ENCODE measurements at regions not wholly inside any gene's neighbourhood (a gene's known extent, or its start where the extent isn't known, plus 50 kb on each side); places are given as distances from the start of the nearest gene placed in this dataset.

DNA sequence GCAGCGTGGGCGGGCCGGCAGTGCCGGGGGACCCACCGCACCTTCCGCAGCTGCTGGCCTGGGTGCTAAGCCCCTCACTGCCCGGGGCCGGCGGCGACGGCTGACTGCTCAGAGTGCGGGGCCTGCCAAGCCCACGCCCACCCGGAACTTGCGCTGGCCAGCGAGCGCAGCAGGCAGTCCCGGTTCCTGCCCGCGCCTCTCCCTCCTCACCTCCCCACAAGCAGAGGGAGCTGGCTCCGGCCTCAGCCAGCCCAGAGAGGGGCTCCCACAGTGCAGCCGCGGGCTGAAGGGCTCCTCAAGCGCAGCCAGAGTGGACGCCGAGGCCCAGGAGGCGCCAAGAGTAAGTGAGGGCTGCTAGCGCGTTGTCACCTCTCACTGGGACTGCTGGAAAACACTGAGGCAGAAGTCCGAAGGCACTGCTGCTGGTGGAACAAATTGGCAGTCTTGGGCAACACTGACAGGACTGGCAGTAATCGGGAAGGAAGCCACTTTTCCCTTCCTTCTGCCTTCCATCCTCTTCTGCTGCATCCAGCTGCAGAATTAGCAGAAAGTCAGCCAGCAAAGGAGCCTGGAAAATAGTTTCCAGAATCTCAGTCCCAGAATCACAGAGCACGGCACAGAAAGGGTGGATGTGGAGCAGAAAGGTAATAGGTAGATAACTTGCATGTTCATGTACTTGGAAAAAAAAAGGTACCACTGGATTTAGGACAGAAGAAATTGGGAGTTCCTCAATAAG, 179.4 kb upstream of the FN1 start:
- DNase-seq = no peak

DNA sequence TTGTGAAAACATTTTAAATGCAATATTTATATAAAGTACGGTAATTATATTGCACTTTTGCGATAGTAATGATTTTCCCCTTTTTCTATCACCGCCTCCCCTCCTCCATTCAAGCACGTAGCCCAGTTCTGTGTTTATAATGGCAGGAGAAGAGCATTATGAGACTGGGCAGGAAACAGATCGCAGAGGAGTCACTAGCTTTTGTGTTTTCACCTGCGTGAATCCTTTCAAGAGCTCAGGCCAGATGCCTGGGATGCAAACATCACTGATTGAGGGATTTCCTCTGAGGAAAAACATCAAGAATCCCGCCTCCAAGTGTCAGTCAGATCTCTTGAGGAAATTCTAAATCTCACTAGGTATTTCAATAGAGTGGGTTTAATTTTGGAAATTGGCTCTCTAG, 178.4 kb upstream of the FN1 start:
- DNase-seq = no peak

DNA sequence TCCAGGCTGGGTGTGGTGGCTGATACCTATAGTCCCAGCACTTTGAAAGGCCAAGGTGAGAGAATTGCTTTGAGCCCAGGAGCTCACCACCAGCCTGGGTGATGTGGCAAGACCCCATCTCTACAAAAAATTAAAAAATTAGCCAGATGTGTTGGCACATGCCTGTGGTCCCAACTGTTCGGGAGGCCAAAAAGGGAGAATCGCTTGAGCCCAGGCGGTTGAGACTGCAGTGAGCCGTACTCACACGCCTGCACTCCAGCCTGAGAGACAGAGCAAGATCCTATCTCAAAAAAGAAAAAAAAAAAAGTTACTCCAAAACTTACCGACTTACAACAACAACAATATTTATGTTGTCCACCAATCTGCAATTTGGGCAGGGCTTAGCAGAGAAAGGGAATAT, 178.0 kb upstream of the FN1 start:
- DNase-seq = no peak

DNA sequence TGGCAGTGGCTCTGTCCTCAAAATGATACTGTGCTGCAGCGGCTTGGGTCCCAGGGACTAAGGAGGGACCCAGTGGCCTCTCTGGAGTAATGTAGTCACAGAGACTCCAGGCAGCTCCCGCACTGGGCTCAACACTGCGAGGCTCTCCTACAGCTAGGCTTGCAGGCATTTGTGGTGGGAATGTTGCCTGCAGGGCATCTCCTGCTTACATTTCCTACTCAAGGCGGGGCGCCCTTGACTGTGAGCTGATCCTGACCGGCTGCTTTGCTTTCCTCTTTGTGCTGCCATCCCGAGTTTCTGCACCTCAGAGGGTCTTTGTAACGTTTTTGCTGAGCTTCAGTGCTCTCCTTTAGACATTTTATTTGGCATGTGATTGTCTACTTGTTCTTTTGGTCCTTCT, 177.4 kb upstream of the FN1 start:
- DNase-seq = no peak

DNA sequence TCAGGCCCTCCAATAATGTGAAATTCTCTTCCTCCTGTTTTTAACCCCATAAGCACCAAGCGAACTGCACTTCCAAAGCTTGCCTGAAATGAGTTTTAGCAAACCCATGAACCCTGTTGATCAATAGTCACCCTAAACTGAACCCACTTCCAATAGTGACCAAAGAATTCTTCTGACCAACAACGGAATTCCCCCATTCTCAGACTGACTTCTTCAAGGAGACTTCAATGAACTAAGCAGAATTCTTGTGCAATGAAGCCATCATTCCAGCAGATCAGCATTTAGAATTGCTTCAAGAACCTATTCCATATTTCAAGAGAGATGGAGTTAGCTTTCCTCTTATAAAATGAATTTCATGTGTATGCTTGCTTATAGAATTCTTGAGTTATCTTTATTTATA, 176.9 kb upstream of the FN1 start:
- DNase-seq = no peak

DNA sequence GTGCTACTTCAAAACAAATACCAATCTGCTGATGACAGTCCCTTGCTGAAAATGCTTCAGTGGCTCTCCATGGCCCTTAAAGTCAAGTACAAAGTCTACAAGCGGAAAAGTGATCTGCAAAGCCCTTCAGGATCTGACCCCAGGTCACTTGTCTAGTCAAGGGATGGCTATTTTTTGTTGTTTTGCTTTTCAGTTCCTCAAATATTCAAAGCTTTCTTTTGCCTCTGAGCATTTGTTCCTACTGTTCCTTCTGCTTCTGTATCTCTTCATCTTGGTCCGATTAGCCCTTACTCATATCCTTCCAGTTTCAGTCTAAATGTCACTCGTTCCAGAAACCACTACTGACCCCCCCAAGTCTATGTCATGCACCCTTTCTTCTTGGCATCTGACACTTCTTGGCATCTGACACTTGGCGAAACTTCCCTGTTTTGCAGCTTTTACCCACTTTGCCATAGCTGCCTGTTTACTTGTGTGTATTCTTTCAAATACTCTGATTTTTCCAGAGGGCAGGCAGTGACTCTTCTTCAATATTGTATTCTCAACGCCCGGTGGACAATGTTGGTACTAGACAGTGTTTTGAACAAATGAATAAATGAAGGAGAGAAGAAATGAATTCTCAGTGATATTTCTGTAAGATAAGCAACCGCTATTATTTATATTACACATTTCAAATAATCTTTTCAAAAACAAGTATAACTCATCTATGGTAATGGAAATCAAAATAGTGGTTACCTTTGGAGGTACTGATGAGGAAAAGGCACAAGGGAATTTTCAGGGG, 175.9 kb upstream of the FN1 start:
- DNase-seq = no peak

DNA sequence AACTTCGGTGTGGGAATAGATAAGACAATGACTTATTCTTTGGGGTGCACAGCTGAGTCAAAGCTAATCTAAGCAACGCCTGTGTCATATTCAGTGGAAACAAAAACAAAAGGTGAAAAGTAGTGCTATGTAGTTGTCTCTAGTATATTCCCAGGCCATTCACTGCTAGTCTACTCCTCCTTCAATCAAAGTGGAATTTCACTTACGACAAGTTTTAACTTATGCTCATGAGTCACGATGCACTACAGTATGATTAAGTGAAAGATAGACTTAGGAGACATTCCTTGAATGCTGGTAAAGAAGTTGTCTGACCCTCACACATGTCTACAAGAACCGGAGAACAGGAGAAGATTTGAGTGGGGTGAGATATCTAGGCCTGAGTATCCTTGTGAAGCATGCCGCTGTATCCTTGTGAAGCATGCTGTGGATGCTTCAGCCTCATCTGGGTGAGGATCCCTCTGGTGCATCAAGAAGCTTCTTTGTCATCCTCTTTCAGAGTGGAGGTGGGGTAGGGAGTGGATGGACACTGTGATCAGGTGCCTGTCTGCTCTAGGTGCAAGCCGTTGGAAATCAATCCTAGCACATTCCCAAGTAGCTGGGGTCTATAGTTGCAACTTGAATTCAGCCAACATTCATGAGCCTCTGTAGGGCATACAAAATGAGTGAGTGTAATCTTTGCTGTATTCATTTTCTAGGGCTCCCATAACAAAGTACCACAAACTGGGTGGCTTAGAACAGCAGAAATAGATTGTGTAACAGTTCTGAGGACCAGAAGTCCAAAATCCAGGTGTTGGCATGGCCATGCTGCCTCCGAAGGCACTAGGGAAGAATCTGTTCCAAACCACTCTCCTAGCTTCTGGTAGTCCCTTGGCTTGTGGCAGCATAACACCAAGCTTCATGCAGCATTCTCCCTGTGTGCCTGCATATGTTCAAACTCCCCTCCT, 173.5 kb upstream of the FN1 start:
- DNase-seq = no peak

DNA sequence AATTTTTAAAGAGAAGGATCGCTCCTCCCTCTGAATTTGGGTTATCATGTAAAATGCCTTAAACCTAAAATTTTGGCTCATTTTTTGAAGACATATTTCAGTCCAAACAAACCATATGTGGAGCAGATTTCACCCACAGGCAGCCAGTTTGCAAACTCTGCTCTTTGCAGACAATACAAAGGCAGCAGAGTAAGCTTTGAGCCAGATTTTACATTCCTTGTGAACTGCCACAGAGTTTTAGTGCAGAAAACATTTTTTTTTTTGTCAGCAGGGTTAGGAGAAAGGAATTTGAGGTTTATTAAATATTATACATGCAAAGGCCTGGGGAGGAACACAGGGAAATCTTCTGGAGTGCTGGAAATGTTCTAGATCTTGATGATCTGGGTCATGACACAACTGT, 171.9 kb upstream of the FN1 start:
- DNase-seq = no peak

DNA sequence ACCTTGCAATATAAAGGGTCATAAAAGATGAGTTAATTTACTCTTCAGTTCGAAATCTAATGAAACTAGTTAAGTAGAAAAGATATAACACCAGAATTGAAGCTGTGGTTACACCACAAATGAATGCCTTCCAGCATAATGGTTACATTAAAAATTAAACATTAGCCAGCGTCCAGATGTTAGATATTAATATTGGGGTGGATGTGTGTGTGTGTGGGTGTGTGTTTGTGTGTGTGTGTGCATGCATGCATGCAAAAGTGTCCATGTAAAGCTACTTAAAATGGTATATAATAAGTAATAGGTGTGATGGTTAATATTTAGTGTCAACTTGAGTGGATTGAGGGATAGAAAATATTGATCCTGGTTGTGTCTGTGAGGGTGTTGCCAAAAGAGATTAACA, 170.4 kb upstream of the FN1 start:
- no peak for DNase-seq

DNA sequence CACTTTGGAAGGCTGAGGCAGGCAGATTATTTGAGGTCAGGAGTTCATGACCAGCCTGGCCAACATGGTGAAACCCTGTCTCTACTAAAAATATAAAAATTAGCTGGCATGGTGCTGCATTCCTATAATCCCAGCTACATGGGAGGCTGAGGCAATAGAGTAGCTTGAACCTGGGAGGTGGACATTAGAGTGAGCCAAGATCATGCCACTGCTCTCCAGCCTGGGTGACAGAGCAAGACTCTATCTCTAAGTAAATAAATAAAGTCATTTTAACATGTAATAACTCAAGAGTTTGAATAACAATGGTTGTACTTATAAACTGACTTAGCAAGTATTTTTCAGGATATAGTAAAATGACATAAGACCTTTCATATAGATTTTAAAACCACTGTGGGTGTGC, 169.3 kb upstream of the FN1 start:
- DNase-seq = no peak

DNA sequence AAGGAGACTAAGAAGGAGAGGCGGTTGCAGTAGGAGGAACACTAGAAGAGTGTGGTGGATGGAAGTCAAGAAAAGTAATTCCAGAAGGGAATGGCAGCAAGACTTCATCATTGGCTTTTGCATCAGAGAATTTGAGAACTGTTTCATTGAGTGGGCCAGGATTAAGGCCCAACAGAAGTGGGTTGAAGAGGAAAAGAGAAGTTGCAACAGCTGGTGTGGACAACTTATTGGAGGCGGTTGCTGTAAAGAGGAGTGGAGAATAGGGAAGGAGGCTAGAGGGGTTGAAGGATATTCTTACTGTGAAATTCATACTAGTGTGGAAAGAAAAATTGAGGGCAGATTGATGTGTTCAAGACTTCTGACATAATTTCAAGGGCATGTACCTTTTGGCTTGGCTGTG, 168.7 kb upstream of the FN1 start:
- no peak for DNase-seq

DNA sequence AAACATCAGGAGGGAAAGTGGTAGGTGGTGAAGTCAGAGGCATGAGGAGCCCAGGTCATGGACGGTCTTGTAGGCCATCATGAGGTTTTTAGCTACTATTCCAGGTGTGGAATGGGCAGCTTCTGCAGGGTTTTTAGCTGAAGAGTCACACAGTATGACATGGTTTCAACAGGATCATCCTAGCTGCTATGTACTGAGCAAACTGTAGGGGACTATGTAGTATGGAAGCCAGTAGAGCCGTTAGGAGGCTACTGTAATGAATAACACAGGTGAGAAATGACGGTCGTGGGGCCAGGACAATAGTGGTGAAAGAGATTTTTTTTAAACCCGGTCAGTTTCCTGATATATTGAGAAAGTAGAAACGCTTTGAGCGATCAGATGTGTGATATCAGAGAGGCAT, 167.6 kb upstream of the FN1 start:
- DNase-seq = no peak

DNA sequence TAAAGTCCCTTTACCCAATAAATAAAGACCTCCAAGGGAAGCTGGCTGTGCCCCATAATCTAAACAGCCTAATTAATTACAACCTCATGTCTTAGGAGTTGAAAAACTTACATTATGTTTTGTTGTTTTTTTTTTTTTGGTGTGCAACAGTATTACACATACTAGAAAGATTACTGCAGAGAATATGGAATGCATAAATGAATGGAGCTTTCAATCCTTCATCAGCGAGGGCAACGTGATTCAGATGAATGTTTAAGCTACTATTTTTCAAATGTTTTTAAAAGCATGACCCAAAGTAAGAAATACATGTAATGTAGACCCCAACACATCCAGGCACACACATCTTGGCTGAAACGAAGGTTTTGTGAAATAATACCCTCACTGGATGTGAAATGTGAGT, 167.1 kb upstream of the FN1 start:
- DNase-seq = no peak

DNA sequence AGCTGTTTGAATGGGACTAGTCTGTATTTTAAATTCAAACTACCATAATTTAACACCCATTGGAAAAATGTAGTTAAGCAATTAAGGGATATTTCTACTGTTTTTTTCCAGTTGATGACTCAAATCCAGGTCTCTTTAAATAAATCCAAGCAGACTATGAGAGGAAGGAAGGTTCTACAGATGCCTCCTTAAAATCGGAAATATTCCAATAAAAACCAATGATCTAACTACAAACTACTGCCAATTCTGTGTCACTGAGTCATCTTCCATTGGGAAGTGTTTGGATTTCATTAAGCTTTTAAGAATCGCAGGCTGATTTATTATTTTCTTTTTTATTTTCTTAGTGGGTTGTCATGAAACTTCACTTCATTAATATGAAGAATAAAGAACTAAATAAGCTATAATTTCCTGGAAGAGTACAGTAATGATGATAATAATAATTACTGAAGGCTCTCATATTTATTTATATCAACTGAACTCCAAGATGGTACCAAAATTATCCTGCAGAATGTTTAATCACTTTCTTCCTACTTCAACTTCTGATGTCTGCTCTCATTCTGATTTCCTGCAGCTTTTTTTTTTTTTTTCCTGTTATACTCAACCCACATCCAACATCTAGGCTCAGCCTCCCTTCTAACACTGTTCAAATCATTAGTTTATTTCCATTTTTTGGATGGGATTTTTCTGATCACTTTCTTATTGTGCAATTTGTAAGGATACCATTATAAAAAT, 166.3 kb upstream of the FN1 start:
- no peak for DNase-seq

DNA sequence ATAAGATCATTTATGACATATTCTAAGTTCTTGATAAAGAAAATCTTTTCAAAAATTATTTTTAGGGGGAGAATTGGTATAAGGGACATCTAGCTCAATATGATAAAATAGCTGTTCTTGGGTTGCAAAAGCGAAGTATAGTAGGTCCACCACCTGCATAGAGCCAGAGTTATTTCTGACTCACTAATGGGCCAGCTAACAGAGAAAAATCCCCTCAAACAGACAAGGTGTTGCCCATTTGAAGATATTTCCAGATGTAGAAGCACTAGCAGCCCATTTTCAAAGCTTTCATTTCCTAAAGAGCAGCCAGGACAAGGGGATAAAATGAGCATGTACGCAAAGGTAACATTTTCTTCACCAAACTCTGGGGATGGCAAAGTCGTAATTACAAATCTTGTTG, 165.7 kb upstream of the FN1 start:
- DNase-seq = no peak

DNA sequence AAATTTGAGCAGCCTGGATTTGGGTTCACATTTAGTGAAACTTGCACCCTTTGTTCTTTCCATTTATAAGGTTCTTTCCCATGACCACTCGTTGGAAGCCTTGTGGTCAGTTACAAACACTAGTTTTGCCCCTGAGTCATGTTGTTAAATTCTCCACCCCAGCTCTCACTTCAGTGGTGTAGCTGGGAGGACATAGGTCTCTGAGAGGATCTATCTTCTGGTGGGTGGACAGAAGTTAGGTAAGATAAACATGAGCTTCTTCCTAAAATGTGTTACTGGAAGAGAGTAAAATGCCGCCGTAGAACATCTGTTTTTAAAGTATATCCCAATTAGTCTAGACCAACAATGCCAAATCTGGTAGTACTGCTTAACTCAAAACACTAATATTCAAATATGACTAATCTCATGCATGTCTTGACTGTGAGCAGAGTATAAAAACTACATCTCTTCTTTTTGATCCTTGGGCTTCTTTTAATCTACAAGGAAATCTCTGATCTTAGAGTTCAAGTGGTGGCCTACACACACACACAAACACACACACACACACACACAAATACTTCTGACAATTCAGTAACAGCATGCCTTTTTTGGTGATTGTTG, 162.6 kb upstream of the FN1 start:
- no peak for DNase-seq

DNA sequence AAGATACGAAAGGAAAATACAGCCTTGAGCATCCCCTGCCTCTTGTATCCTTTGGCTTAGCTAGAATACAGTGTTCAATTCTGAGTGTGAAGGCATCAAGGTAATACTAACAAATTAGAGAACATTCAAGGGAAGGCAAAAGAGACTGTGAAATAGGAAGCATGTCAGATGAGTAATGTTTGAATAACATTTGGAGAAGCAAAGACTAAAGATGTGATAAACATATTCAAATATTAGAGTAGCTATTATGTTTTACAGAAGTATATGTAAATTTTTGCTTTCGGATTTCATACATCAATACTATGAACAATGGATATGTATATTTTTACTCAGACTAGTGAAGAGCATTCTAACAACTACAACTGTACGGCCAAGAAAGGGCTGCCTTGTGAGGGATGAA, 161.7 kb upstream of the FN1 start:
- no peak for DNase-seq

DNA sequence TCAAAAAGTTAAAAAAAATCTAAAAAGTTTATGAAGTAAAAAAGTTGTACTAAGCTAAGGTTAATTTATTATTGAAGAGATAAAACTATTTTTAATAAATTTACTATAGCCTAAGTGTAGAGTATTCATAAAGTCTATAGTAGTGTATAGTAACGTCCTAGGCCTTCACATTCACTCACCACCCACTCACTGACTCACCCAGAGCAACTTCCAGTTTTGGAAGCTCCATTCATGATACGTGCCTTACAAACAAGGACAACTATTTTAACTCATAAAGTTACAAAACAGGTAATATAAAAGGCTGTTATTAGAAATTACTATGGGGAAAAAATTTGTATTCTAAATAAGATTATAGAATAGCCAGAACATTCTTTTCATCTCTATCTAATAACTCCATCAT, 158.9 kb upstream of the FN1 start:
- DNase-seq = no peak

DNA sequence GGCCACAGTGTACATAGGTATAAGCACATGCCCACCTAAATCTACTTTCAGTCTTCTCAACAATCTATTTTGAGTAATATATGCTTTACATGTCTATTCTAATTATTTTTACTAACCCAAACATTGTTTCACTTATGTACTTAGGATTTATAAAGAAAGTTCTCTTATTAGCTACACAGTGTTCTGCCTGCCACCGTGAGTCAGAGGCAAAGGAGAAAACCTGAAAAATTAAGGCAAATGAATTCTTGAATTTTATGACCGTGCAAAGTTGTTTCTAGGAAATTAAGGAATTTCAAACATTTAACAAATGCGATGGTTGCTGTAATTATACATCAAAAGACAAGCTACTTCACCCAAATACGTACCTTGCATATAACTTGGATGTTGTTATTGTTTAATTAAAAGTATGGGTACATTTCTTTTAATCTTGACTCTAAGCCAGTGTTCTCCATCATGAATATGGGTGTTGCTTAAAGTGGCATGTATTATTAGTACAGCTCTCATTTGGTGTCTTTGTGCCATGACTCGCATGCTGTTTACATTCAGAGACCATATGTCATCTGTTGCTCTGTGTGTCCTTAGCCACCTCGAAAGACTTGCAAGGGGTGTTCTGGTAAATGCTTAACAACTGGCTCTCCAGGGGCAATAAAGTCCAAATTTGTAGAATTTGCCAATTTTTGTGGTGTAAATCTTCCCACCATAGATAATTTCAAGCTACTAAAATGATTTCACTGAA, 154.3 kb upstream of the FN1 start:
- DNase-seq = no peak

DNA sequence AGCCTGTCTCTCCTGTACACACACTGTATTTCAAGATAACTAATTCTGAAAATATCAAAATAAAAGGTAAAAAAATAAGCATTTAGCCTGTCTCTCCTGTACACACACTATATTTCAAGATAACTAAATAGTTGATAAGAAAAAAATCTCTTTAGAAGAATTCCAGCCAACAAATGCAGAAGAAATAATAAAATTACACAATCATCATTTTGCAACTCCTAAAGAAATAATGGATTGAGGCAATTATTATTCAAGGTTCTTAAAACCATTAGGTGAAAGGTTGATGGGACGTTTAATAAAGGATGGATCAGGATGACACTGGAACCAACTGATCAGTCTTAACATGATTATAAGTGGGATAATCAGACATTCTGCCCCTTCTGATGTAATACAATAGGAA, 148.0 kb upstream of the FN1 start:
- DNase-seq = no peak

DNA sequence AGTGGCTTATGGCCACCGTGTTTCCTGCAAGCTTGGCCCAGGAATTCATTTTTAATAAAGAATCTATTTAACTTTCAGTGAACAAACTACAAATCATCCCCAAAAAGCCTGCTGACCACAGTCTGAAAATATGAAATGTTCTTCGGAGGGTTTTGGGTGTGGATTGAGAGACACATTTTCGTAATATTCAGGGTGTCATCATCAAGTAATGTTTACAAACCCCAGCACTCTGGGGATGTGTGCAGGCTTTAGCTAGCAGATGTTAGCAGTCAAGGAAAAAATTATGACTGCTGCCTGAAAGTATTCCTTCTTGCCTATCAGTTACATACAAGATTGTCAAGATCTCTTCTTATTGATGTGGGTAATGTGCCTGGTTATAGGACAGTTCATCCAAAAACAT, 143.9 kb upstream of the FN1 start:
- no peak for DNase-seq

DNA sequence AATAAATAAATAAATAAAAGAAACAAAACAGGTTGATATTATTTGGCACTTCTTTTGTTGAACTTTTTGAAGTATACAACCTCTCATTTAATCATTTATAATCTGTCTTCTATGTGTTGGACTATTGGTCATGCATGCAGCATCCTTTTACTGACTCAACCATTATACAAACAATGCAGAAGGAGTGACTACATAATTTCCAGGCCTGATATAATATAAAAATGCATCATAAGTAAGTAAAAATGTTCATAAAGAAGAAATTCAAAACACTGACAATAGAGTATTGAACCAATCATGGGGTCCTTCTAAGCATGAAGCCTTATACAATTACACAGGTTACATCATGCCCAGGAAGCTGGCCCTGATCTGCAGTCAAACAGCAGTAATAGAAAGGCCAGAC, 141.5 kb upstream of the FN1 start:
- DNase-seq = no peak
